Prostate gland (tissue), 2 donors: ENCODE measurements at regions not wholly inside any gene's neighbourhood (a gene's known extent, or its start where the extent isn't known, plus 50 kb on each side); places are given as distances from the start of the nearest gene placed in this dataset.

Experiments
- DNase-seq: peaks from one replicate; pipeline ENCODE4 v3.0.0-alpha.2; 2019; ENCODE audit warnings: low spot score
- H3K27ac ChIP-seq, 2 donors: fragments of 200-600 bp; sonication (generic); 2 replicates each; pipeline ENCODE4 v1.5.1; 2017 to 2019
- H3K27me3 ChIP-seq: fragments of 200-600 bp; sonication (generic); replicated peaks from 2 replicates; pipeline ENCODE4 v1.5.1; 2019; ENCODE audit not compliant: insufficient read depth
- H3K36me3 ChIP-seq, 2 donors: fragments of 200-600 bp; sonication (generic); 1 replicate in 1 of 2; 2 replicates in 1 of 2; pipeline versions ENCODE4 v1.5.1 to v1.8.1; 2017 to 2019
- H3K4me1 ChIP-seq: fragments of 200-600 bp; sonication (generic); replicated peaks from 2 replicates; pipeline ENCODE4 v1.5.1; 2019
- H3K4me3 ChIP-seq, 2 donors: fragments of 200-600 bp; sonication (generic); 2 replicates each; pipeline ENCODE4 v1.5.1; 2017 to 2019
- H3K9me3 ChIP-seq: fragments of 200-600 bp; sonication (generic); 2 replicates; pipeline ENCODE4 v1.5.1; 2017
- CTCF ChIP-seq, 4 experiments: fragments of 200-600 bp in 2 of 4; fragments of 450-650 bp in 2 of 4; sonication (generic) in 2 of 4; IDR thresholded peaks; 1 replicate in 3 of 4; 2 replicates in 1 of 4; pipeline ENCODE4 v1.5.1; 2016 to 2019; ENCODE audit warnings: antibody characterized with exemption in 4 of 4, mild to moderate bottlenecking in 2 of 4, moderate library complexity in 2 of 4
- POLR2A ChIP-seq: fragments of 450-650 bp; IDR thresholded peaks from one replicate; pipeline ENCODE4 v1.6.1; 2016; ENCODE audit warnings: antibody characterized with exemption, mild to moderate bottlenecking
- POLR2AphosphoS5 ChIP-seq: sonication (generic); formaldehyde crosslinking; IDR thresholded peaks from one replicate; pipeline ENCODE4 v1.6.1; 2017; ENCODE audit warnings: antibody characterized with exemption
- WGBS: methylation state at CpG from one replicate; pipeline ENCODE4 v1.1.5; 2018; 5-methylcytosine and 5-hydroxymethylcytosine counted together
- intact Hi-C: fragments of 100-400 bp; cut with DNase I; formaldehyde crosslinking; loops from one replicate; pipeline ENCODE4 v1.14.2; 2022

DNA sequence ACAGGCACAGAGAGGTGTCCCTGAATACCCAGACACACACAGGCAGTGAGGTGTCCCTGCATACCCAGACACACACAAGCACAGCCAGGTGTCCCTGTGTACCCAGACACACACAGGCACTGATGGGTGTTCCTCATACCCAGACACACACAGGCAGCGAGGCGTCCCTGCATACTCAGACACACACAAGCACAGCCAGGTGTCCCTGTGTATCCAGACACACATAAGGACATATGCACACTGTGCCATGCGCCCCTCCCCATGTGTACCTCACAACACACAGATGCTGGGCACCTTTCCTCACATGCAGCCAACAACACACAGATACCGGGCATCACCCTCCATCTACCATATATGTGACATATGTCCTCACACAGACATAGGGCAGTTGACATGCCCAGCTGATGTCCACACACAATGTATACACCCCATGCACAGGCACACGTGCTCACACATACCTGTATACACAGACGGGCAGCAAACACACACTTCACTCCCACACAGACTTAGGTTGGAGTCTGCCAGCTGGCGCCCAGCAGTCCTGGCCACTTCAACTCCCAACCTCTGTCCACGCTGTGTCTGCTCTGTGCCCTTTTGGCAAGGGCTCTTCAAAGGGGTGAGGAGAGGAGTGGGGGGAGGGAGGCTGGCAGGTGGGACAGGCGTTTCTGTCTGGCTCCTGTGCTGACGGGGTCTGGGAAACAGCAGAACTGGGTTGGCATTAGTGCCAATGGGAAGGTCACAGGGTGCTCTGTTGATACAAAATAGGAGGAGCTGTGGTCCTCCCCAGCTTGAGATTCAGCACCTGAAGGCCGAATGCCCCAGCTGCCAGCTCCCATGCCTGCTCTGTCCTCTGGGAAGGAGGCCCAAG is 69.4 kb upstream of the ALX4 start:
- intact Hi-C loops = no loop called here
- Histone ChIP-seq H3K9me3 (no peaks in the 10 kb centered on the region), H3K4me1 (no peaks in the 10 kb centered on the region), H3K4me3 (no peak overlapping the region), H3K27me3 (no peaks in the 10 kb centered on the region), H3K27ac (no peak overlapping the region), H3K36me3 (no peaks in the 10 kb centered on the region)
- no peak for TF ChIP-seq POLR2A
- no peak for DNase-seq
- 81% methylated on average over 11 of the region's 11 CpGs for WGBS

GRCh38 chr11:44380009-44380313 is 70.0 kb upstream of the ALX4 start:
- no peak overlapping the region for H3K27ac ChIP-seq
- WGBS = 70% methylated on average over 3 of the region's 3 CpGs
- no peak overlapping the region for H3K4me3 ChIP-seq
- no peaks in the 10 kb centered on the region for H3K4me1 ChIP-seq
- no peak for TF ChIP-seq POLR2A
- TF ChIP-seq CTCF (IDR thresholded peaks at IDR 0.05) = no peak
- TF ChIP-seq POLR2AphosphoS5 = no peak
- H3K27me3 ChIP-seq = no peaks in the 10 kb centered on the region
- intact Hi-C loops = no loop called here
- DNase-seq = no peak
- H3K9me3 ChIP-seq = no peaks in the 10 kb centered on the region
- H3K36me3 ChIP-seq = no peaks in the 10 kb centered on the region

- H3K4me1 ChIP-seq = no peaks in the 10 kb centered on the region
- H3K27ac ChIP-seq = no peak overlapping the region
- intact Hi-C loops = no loop called here
- whole genome bisulfite sequencing = 83% methylated on average over 7 of the region's 7 CpGs
- DNase-seq = no peak
- no peaks in the 10 kb centered on the region for H3K27me3 ChIP-seq
- H3K9me3 ChIP-seq = no peaks in the 10 kb centered on the region
- TF ChIP-seq CTCF (IDR thresholded peaks at IDR 0.05) (no peak), POLR2A (no peak), POLR2AphosphoS5 (no peak)
- H3K4me3 ChIP-seq = no peak overlapping the region
- no peaks in the 10 kb centered on the region for H3K36me3 ChIP-seq
Observed at GRCh38 chr11:44380820-44381219, 70.9 kb upstream of the ALX4 start.

GRCh38 chr11:44381261-44381660 is 71.3 kb upstream of the ALX4 start:
- TF ChIP-seq POLR2AphosphoS5 (no peak), POLR2A (no peak), CTCF (IDR thresholded peaks at IDR 0.05) (no peak)
- no peak overlapping the region for H3K27ac ChIP-seq
- no peaks in the 10 kb centered on the region for H3K27me3 ChIP-seq
- DNase-seq = no peak
- intact Hi-C loops = no loop called here
- WGBS = 85% methylated on average over 6 of the region's 6 CpGs
- no peaks in the 10 kb centered on the region for H3K9me3 ChIP-seq
- H3K36me3 ChIP-seq = no peaks in the 10 kb centered on the region
- no peak overlapping the region for H3K4me3 ChIP-seq
- H3K4me1 ChIP-seq = no peaks in the 10 kb centered on the region

DNA sequence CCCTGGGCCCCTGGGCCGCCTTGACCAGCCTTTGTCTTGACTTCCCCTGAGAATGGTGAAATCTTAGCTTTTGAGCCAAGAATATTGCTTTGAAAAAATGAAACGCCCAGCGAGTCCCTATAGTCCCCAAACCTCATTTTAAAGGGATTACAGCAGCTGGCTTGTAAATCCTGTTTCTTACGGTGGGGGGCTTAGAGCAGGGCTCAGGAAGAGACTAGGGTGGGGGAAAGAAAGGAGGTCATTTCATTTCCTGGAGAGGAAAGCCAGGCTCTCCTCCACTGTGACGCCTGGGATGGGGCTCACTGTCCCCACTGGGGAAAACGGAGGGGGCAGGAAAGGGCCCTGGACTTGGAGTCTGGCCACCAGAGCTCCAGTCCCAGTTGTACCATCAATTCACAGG is 72.2 kb upstream of the ALX4 start:
- intact Hi-C loops = no loop called here
- TF ChIP-seq POLR2A (no peak), CTCF (IDR thresholded peaks at IDR 0.05) (no peak), POLR2AphosphoS5 (no peak)
- Histone ChIP-seq H3K36me3 (no peaks in the 10 kb centered on the region), H3K27ac (no peak overlapping the region), H3K4me3 (no peak overlapping the region), H3K9me3 (no peaks in the 10 kb centered on the region), H3K27me3 (no peaks in the 10 kb centered on the region), H3K4me1 (no peaks in the 10 kb centered on the region)
- no peak for DNase-seq
- 40% methylated on average over 6 of the region's 6 CpGs for WGBS
